OCI-LY1 (cell line): ENCODE measurements at regions not wholly inside any gene's neighbourhood (a gene's known extent, or its start where the extent isn't known, plus 50 kb on each side); places are given as distances from the start of the nearest gene placed in this dataset.

Source experiments
- CTCF ChIP-seq: fragments of 200-600 bp; sonication (generic), shearing (Covaris generic); IDR thresholded peaks from 2 replicates; pipeline ENCODE4 v1.5.1; 2017; ENCODE audit warnings: mild to moderate bottlenecking, antibody characterized with exemption, low read length, moderate library complexity, mixed read lengths
- EZH2 ChIP-seq: fragments of 200-600 bp; sonication (generic), shearing (Covaris generic); IDR thresholded peaks from 2 replicates; pipeline ENCODE4 v1.8.0; 2017; ENCODE audit warnings: borderline replicate concordance, mixed run types, mild to moderate bottlenecking, antibody characterized with exemption, low read length, moderate library complexity, mixed read lengths

GRCh38 chr10:85477979-85478378 lies 888.6 kb downstream of the GRID1 start:
- TF ChIP-seq EZH2 (no peak), CTCF (no peak)
